HCT116 (cell line): ENCODE measurements at regions not wholly inside any gene's neighbourhood (a gene's known extent, or its start where the extent isn't known, plus 50 kb on each side); places are given as distances from the start of the nearest gene placed in this dataset.

ENCODE experiments used
- ATAC-seq: fragments of 200-7000 bp; cut with Tn5 transposase; 2 replicates; pipeline ENCODE4 v1.9.1; 2020; ENCODE audit warnings: mild to moderate bottlenecking, moderate library complexity
- BruUV-seq: library from RNA; stranded (reverse); fragments of 400-500 nt; replicated peaks from 2 replicates; lab custom pipeline; 2021; lab: Mats Ljungman, UMichigan
- CTCF ChIA-PET: fragments of 300-600 bp; sonication (Branson Sonifier 250); formaldehyde crosslinking; loops from one replicate; lab custom pipeline; 2021; ENCODE audit warnings: antibody characterized with exemption; lab: Charles Lee
- POLR2A ChIA-PET: fragments of 300-600, 350-600 bp; sonication (Branson Sonifier 250); formaldehyde crosslinking; loops from one replicate; lab custom pipeline; 2021; ENCODE audit warnings: antibody characterized with exemption; lab: Charles Lee
- RAD21 ChIA-PET, 2 experiments: fragments of 300-600 bp; sonication (Branson Sonifier 250); formaldehyde crosslinking; loops; one replicate each; lab custom pipeline; 2023; ENCODE audit warnings: low total read pairs in 2 of 2; ENCODE audit not compliant: uncharacterized antibody in 2 of 2, unreplicated experiment in 2 of 2, low non-redundant PET in 1 of 2; lab: Charles Lee
- DNase-seq: peaks from one replicate; pipeline ENCODE4 v3.0.0-alpha.2; 2010; ENCODE audit warnings: low read depth, low spot score
- H2AFZ ChIP-seq: fragments of 200-600 bp; shearing (Covaris generic), sonication (generic); 2 replicates; pipeline ENCODE4 v1.6.1; 2017; ENCODE audit warnings: low read depth, mixed run types, mixed read lengths, antibody characterized with exemption, low read length; ENCODE audit not compliant: poor library complexity, severe bottlenecking
- H3K27ac ChIP-seq: 2 replicates; pipeline ENCODE4 v1.5.1; 2012; ENCODE audit warnings: low read depth, low read length
- H3K27me3 ChIP-seq: fragments of 200-600 bp; sonication (generic); 2 replicates; pipeline ENCODE4 v1.6.1; 2016; ENCODE audit warnings: mixed run types, low read length, mixed read lengths; ENCODE audit not compliant: insufficient read depth
- H3K36me3 ChIP-seq, 2 experiments: fragments of 200-500 bp in 1 of 2; fragments of 200-600 bp in 1 of 2; sonication (Bioruptor generic) in 1 of 2; sonication (generic) in 1 of 2; 2 replicates each; pipeline versions ENCODE4 v1.5.1 to v1.6.1; 2014 to 2016; ENCODE audit warnings: low read length in 2 of 2, inconsistent platforms in 1 of 2, mixed read lengths in 1 of 2, mixed run types in 1 of 2; ENCODE audit not compliant: insufficient read depth in 2 of 2, control insufficient read depth in 1 of 2
- H3K4me1 ChIP-seq, 2 experiments: fragments of 200-600 bp in 1 of 2; sonication (generic) in 1 of 2; 2 replicates each; pipeline versions ENCODE4 v1.5.1 to v1.6.1; 2012 to 2017; ENCODE audit warnings: low read length in 2 of 2, inconsistent platforms in 1 of 2, mild to moderate bottlenecking in 1 of 2, mixed read lengths in 1 of 2, mixed run types in 1 of 2, moderate library complexity in 1 of 2; ENCODE audit not compliant: insufficient read depth in 2 of 2, control insufficient read depth in 1 of 2
- H3K4me2 ChIP-seq: fragments of 200-600 bp; sonication (generic); 2 replicates; pipeline ENCODE4 v1.6.1; 2017; ENCODE audit warnings: mixed run types, low read length, mixed read lengths
- H3K4me3 ChIP-seq, 2 experiments: fragments of 200-600 bp in 1 of 2; sonication (generic) in 1 of 2; replicated peaks in 1 of 2; 2 replicates each; pipeline ENCODE4 v1.5.1; 2011 to 2016; ENCODE audit warnings: low read length in 2 of 2, control low read depth in 1 of 2, low read depth in 1 of 2, mild to moderate bottlenecking in 1 of 2, mixed read lengths in 1 of 2, mixed run types in 1 of 2
- H3K79me2 ChIP-seq: fragments of 200-600 bp; sonication (generic); 2 replicates; pipeline ENCODE4 v1.6.1; 2017; ENCODE audit warnings: mild to moderate bottlenecking, mixed run types, low read length, moderate library complexity, mixed read lengths; ENCODE audit not compliant: insufficient read depth
- H3K9ac ChIP-seq: fragments of 200-600 bp; sonication (generic); 2 replicates; pipeline ENCODE4 v1.6.1; 2016; ENCODE audit warnings: low read length, mixed read lengths
- H3K9me2 ChIP-seq: fragments of 200-600 bp; sonication (generic), shearing (Covaris generic); 2 replicates; pipeline ENCODE4 v1.6.1; 2017; ENCODE audit warnings: mixed run types, mild to moderate bottlenecking, moderate library complexity; ENCODE audit not compliant: insufficient read depth
- H3K9me3 ChIP-seq, 2 experiments: fragments of 200-500 bp in 1 of 2; fragments of 200-600 bp in 1 of 2; sonication (Bioruptor generic) in 1 of 2; sonication (generic) in 1 of 2; 2 replicates each; pipeline ENCODE4 v1.6.1; 2014 to 2017; ENCODE audit warnings: low read length in 2 of 2, mixed read lengths in 2 of 2, inconsistent platforms in 1 of 2, low read depth in 1 of 2, mild to moderate bottlenecking in 1 of 2, mixed run types in 1 of 2, moderate library complexity in 1 of 2; ENCODE audit not compliant: control insufficient read depth in 1 of 2, insufficient read depth in 1 of 2
- H4K20me1 ChIP-seq: fragments of 200-600 bp; sonication (generic), shearing (Covaris generic); 2 replicates; pipeline ENCODE4 v1.6.1; 2017; ENCODE audit warnings: mixed run types, mild to moderate bottlenecking, moderate library complexity; ENCODE audit not compliant: insufficient read depth
- CEBPB ChIP-seq: IDR thresholded peaks from 2 replicates; pipeline ENCODE4 v1.6.1; 2012; ENCODE audit warnings: low read depth
- ELF1 ChIP-seq: IDR thresholded peaks from 2 replicates; pipeline ENCODE4 v1.6.1; 2012; ENCODE audit warnings: low read depth, borderline replicate concordance
- EZH2 ChIP-seq: fragments of 200-600 bp; sonication (generic); IDR thresholded peaks from 2 replicates; pipeline ENCODE4 v1.6.1; 2017; ENCODE audit warnings: antibody characterized with exemption, mixed run types
- FOSL1 ChIP-seq: IDR thresholded peaks from 2 replicates; pipeline ENCODE4 v1.6.1; 2012; ENCODE audit warnings: low read depth
- JUND ChIP-seq: IDR thresholded peaks from 2 replicates; pipeline ENCODE4 v1.6.1; 2012
- POLR2AphosphoS5 ChIP-seq: IDR thresholded peaks from 2 replicates; pipeline ENCODE4 v1.6.1; 2011; ENCODE audit warnings: mild to moderate bottlenecking, low read depth, low read length, moderate library complexity
- RAD21 ChIP-seq: IDR thresholded peaks from 2 replicates; pipeline ENCODE4 v1.6.1; 2012; ENCODE audit warnings: low read depth, mild to moderate bottlenecking
- SIN3A ChIP-seq: IDR thresholded peaks from 2 replicates; pipeline ENCODE4 v1.6.1; 2012; ENCODE audit warnings: low read depth
- SP1 ChIP-seq: IDR thresholded peaks from 2 replicates; pipeline ENCODE4 v1.6.1; 2012; ENCODE audit warnings: low read depth
- ZBTB33 ChIP-seq: IDR thresholded peaks from 2 replicates; pipeline ENCODE4 v1.6.1; 2011; ENCODE audit warnings: mild to moderate bottlenecking, low read length, moderate library complexity; ENCODE audit not compliant: insufficient replicate concordance; ENCODE audit errors: extremely low read depth
- intact Hi-C: fragments of 100-400 bp; cut with micrococcal nuclease; formaldehyde crosslinking; loops from 2 replicates; pipeline ENCODE4 v1.10.0; 2022

GRCh38 chr3:110901536-110901935 lies 170.1 kb upstream of the NECTIN3 start:
- no peak overlapping the region for H2AFZ ChIP-seq
- ATAC-seq = no peak
- no TSS peak for BruUV-seq
- intact Hi-C loops = no loop called here
- H3K4me2 ChIP-seq = no peak overlapping the region
- ChIA-PET CTCF (no interaction called here), RAD21 (no interaction called here), POLR2A (no interaction called here)
- no peaks in the 10 kb centered on the region for H3K36me3 ChIP-seq
- no peaks in the 10 kb centered on the region for H3K79me2 ChIP-seq
- DNase-seq = no peak
- H3K9me2 ChIP-seq = no peaks in the 10 kb centered on the region
- no peaks in the 10 kb centered on the region for H4K20me1 ChIP-seq
- H3K27me3 ChIP-seq = no peaks in the 10 kb centered on the region
- no peak overlapping the region for H3K27ac ChIP-seq
- no peak overlapping the region for H3K9ac ChIP-seq
- H3K4me1 ChIP-seq = no peaks in the 10 kb centered on the region
- no peak overlapping the region for H3K4me3 ChIP-seq
- H3K9me3 ChIP-seq = no peaks in the 10 kb centered on the region
- TF ChIP-seq JUND = no peak
- no peak for TF ChIP-seq ZBTB33
- no peak for TF ChIP-seq RAD21
- no peak for TF ChIP-seq CEBPB
- no peak for TF ChIP-seq EZH2
- TF ChIP-seq, all 23 proteins: peak for 0

- H4K20me1 ChIP-seq = no peaks in the 10 kb centered on the region
- TF ChIP-seq CEBPB (no peak), ZBTB33 (no peak), JUND (no peak), SIN3A (no peak), POLR2AphosphoS5 (no peak), SP1 (no peak), FOSL1 (no peak), ELF1 (no peak)
- TF ChIP-seq, all 23 proteins: peak for 0
- Histone ChIP-seq H3K4me1 (no peaks in the 10 kb centered on the region), H3K9ac (no peak overlapping the region), H3K79me2 (no peaks in the 10 kb centered on the region), H2AFZ (no peak overlapping the region), H3K4me3 (no peak overlapping the region), H3K27ac (no peak overlapping the region), H3K36me3 (no peaks in the 10 kb centered on the region), H3K27me3 (no peaks in the 10 kb centered on the region), H3K4me2 (no peak overlapping the region), H3K9me3 (no peaks in the 10 kb centered on the region), H3K9me2 (no peaks in the 10 kb centered on the region)
- CTCF ChIA-PET = no interaction called here
- BruUV-seq = no TSS peak
- intact Hi-C loops = no loop called here
- ATAC-seq = no peak
- RAD21 ChIA-PET = no interaction called here
- POLR2A ChIA-PET = no interaction called here
- no peak for DNase-seq
These were observed 169.0 kb upstream of the NECTIN3 start for GRCh38 chr3:110902453-110903085.
